H1 (cell line): ENCODE measurements at regions not wholly inside any gene's neighbourhood (a gene's known extent, or its start where the extent isn't known, plus 50 kb on each side); places are given as distances from the start of the nearest gene placed in this dataset.

Experiments
- ATF2 ChIP-seq: IDR thresholded peaks from 2 replicates; pipeline ENCODE4 v1.6.1; 2012; ENCODE audit warnings: low read length, inconsistent platforms
- BACH1 ChIP-seq: IDR thresholded peaks from 2 replicates; pipeline ENCODE4 v1.6.1; 2012; ENCODE audit warnings: low read length, improper control_type of control experiment
- CEBPB ChIP-seq: IDR thresholded peaks from 2 replicates; pipeline ENCODE4 v1.6.1; 2012; ENCODE audit warnings: low read depth, low read length
- CREB1 ChIP-seq: IDR thresholded peaks from 2 replicates; pipeline ENCODE4 v1.6.1; 2012; ENCODE audit warnings: inconsistent platforms
- CTCF ChIP-seq, 3 experiments: IDR thresholded peaks; 1 replicate in 2 of 3; 2 replicates in 1 of 3; pipeline versions ENCODE4 v1.5.1 to v1.6.1; 2011; ENCODE audit warnings: low read length in 3 of 3, mild to moderate bottlenecking in 3 of 3, inconsistent platforms in 2 of 3, low read depth in 1 of 3, moderate library complexity in 1 of 3; ENCODE audit not compliant: insufficient read depth in 1 of 3; ENCODE audit errors: control extremely low read depth in 1 of 3
- HDAC6 ChIP-seq: IDR thresholded peaks from one replicate; pipeline ENCODE4 v1.7.1; 2012; ENCODE audit warnings: low read depth, mild to moderate bottlenecking, inconsistent platforms, low read length, moderate library complexity
- JUN ChIP-seq: IDR thresholded peaks from 2 replicates; pipeline ENCODE4 v1.6.1; 2011; ENCODE audit warnings: low read depth, mild to moderate bottlenecking, improper control_type of control experiment, low read length
- POLR2A ChIP-seq, 2 experiments: IDR thresholded peaks; 1 replicate in 1 of 2; 2 replicates in 1 of 2; pipeline ENCODE4 v1.6.1; 2011; ENCODE audit warnings: low read depth in 2 of 2, low read length in 2 of 2, mild to moderate bottlenecking in 2 of 2; ENCODE audit errors: control extremely low read depth in 1 of 2
- TAF1 ChIP-seq: IDR thresholded peaks from 2 replicates; pipeline ENCODE4 v1.6.1; 2011; ENCODE audit warnings: mild to moderate bottlenecking, low read depth, low read length
- ZNF274 ChIP-seq: IDR thresholded peaks from 2 replicates; pipeline ENCODE4 v1.7.0; 2012; ENCODE audit warnings: low read length, borderline replicate concordance; ENCODE audit errors: extremely low read depth

DNA sequence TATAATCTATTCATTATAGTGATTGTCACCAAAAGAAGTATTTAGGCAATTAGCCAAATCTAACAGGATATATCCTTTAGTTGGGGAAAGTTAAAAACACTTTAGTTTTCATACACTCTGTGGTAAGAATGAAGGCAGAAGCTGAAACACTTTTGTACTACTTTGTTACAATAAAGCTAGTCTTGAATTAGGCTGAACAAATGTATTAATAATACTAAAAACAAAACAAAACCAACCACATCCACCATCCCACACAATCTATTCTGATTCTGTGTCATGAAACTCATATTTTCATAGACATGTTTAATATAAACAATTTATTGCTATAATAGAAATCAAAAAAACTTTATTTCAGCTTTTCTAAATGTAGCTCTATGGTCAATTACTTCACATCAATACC lies 508.8 kb downstream of the ZEB2 start:
- no peak for TF ChIP-seq CEBPB
- no peak for TF ChIP-seq POLR2A (IDR thresholded peaks at IDR 0.05; ENCODE audit: control extremely low read depth in 1 of 2, low read depth in 2 of 2, low read length in 2 of 2)
- no peak for TF ChIP-seq JUN
- no peak for TF ChIP-seq BACH1
- no peak for TF ChIP-seq CREB1
- TF ChIP-seq ZNF274 = no peak
- no peak for TF ChIP-seq TAF1
- no peak for TF ChIP-seq ATF2
- TF ChIP-seq CTCF (IDR thresholded peaks at IDR 0.05; ENCODE audit: control extremely low read depth in 1 of 3, insufficient read depth in 1 of 3, low read depth in 1 of 3, low read length in 3 of 3) = no peak
- TF ChIP-seq HDAC6 = no peak
